Loucy (cell line): ENCODE measurements at regions not wholly inside any gene's neighbourhood (a gene's known extent, or its start where the extent isn't known, plus 50 kb on each side); places are given as distances from the start of the nearest gene placed in this dataset.

ENCODE experiments used
- H2AFZ ChIP-seq: fragments of 200-600 bp; sonication (generic); 2 replicates; pipeline ENCODE4 v1.6.0; 2016; ENCODE audit warnings: antibody characterized with exemption, mild to moderate bottlenecking, low read length, moderate library complexity
- H3F3A ChIP-seq: fragments of 200-600 bp; 2 replicates; pipeline ENCODE4 v1.6.0; 2016; ENCODE audit warnings: antibody characterized with exemption, low read depth, mild to moderate bottlenecking
- H3K27me3 ChIP-seq: fragments of 200-600 bp; sonication (generic); 2 replicates; pipeline ENCODE4 v1.6.1; 2014; ENCODE audit warnings: low read length, mild to moderate bottlenecking; ENCODE audit not compliant: insufficient read depth, poor library complexity, severe bottlenecking
- H3K36me3 ChIP-seq: fragments of 200-600 bp; sonication (generic); 2 replicates; pipeline ENCODE4 v1.6.1; 2016; ENCODE audit warnings: low read length; ENCODE audit not compliant: insufficient read depth
- H3K4me1 ChIP-seq: fragments of 200-600 bp; sonication (generic); 2 replicates; pipeline ENCODE4 v1.5.1; 2014; ENCODE audit warnings: low read length, mild to moderate bottlenecking; ENCODE audit not compliant: insufficient read depth, poor library complexity, severe bottlenecking
- H3K4me2 ChIP-seq: fragments of 200-600 bp; sonication (generic); 2 replicates; pipeline ENCODE4 v1.6.0; 2014; ENCODE audit warnings: antibody characterized with exemption, low read length, low read depth, mild to moderate bottlenecking; ENCODE audit not compliant: poor library complexity, severe bottlenecking
- H3K4me3 ChIP-seq: fragments of 200-600 bp; sonication (generic); 2 replicates; pipeline ENCODE4 v1.5.1; 2014; ENCODE audit warnings: low read length, mild to moderate bottlenecking, mixed read lengths; ENCODE audit not compliant: poor library complexity, severe bottlenecking
- H3K79me2 ChIP-seq: fragments of 200-600 bp; sonication (generic); 2 replicates; pipeline ENCODE4 v1.6.1; 2014; ENCODE audit warnings: low read length; ENCODE audit not compliant: insufficient read depth
- H3K9ac ChIP-seq: fragments of 200-600 bp; sonication (generic); 2 replicates; pipeline ENCODE4 v1.6.0; 2014; ENCODE audit warnings: mild to moderate bottlenecking, low read depth, low read length, moderate library complexity; ENCODE audit not compliant: poor library complexity, severe bottlenecking
- H3K9me2 ChIP-seq: fragments of 200-600 bp; sonication (generic); replicated peaks from 2 replicates; pipeline ENCODE4 v1.6.1; 2016; ENCODE audit warnings: low read depth, low read length, mixed read lengths
- H3K9me3 ChIP-seq: fragments of 200-600 bp; sonication (generic); 2 replicates; pipeline ENCODE4 v1.6.1; 2014; ENCODE audit warnings: mild to moderate bottlenecking, antibody characterized with exemption, low read length, low read depth; ENCODE audit not compliant: insufficient read depth
- H4K20me1 ChIP-seq: fragments of 200-600 bp; sonication (generic); 2 replicates; pipeline ENCODE4 v1.6.0; 2014; ENCODE audit warnings: antibody characterized with exemption, low read length, mild to moderate bottlenecking; ENCODE audit not compliant: insufficient read depth, poor library complexity, severe bottlenecking
- CTCF ChIP-seq: fragments of 200-600 bp; sonication (generic); conservative IDR thresholded peaks from 2 replicates; pipeline ENCODE4 v1.5.1; 2014; ENCODE audit warnings: mild to moderate bottlenecking, antibody characterized with exemption, low read length
- EZH2phosphoT487 ChIP-seq: fragments of 200-600 bp; IDR thresholded peaks from 2 replicates; pipeline ENCODE4 v1.6.1; 2018; ENCODE audit warnings: antibody characterized with exemption, mild to moderate bottlenecking, moderate library complexity, borderline replicate concordance

- Histone ChIP-seq H3K4me2 (peak overlapping the region; percentile 88), H3K27me3 (peaks cover 5% of the 10 kb centered on the region), H3K36me3 (no peaks in the 10 kb centered on the region), H3F3A (0 out of 2 replicates have a peak, but pooled peaks cover 4% of the 10 kb centered on the region), H2AFZ (no peak overlapping the region), H3K9me2 (no peaks in the 10 kb centered on the region), H3K79me2 (peaks cover 41% of the 10 kb centered on the region), H3K4me3 (peak overlapping the region; percentile 91), H3K9ac (peak overlapping the region; percentile 100), H4K20me1 (no peaks in the 10 kb centered on the region), H3K4me1 (peaks cover 61% of the 10 kb centered on the region), H3K9me3 (no peaks in the 10 kb centered on the region)
- TF ChIP-seq EZH2phosphoT487 (no peak), CTCF (peak; percentile 74)
Measured at GRCh38 chr14:106842687-106843086, 1316.3 kb downstream of the TMEM121 start.

- Histone ChIP-seq H3K9ac (peak overlapping the region; percentile 100), H3K9me2 (no peaks in the 10 kb centered on the region), H3K27me3 (peaks cover 5% of the 10 kb centered on the region), H3K4me1 (peaks cover 66% of the 10 kb centered on the region), H3K79me2 (peaks cover 48% of the 10 kb centered on the region), H2AFZ (no peak overlapping the region), H3K4me3 (peak overlapping the region; percentile 91), H3K9me3 (no peaks in the 10 kb centered on the region), H4K20me1 (peaks cover 4% of the 10 kb centered on the region), H3K4me2 (peak overlapping the region; percentile 88), H3K36me3 (no peaks in the 10 kb centered on the region), H3F3A (0 out of 2 replicates have a peak, but pooled peaks cover 4% of the 10 kb centered on the region)
- TF ChIP-seq CTCF (peak; percentile 58), EZH2phosphoT487 (no peak)
Measured at GRCh38 chr14:106843386-106843785, 1317.0 kb downstream of the TMEM121 start.

- Histone ChIP-seq H4K20me1 (peaks cover 10% of the 10 kb centered on the region), H3K9me3 (no peaks in the 10 kb centered on the region), H3K36me3 (no peaks in the 10 kb centered on the region), H2AFZ (peak overlapping the region; percentile 20), H3K4me3 (peak overlapping the region; percentile 91), H3K4me1 (peaks cover 72% of the 10 kb centered on the region), H3K79me2 (peaks cover 54% of the 10 kb centered on the region), H3K9ac (peak overlapping the region; percentile 100), H3K9me2 (no peaks in the 10 kb centered on the region), H3K4me2 (peak overlapping the region; percentile 88), H3F3A (0 out of 2 replicates have a peak, but pooled peaks cover 4% of the 10 kb centered on the region), H3K27me3 (peaks cover 5% of the 10 kb centered on the region)
- TF ChIP-seq CTCF (no peak), EZH2phosphoT487 (no peak)
Measured at GRCh38 chr14:106843951-106844483, 1317.6 kb downstream of the TMEM121 start.
